ENCODE measurements at regions not wholly inside any gene's neighbourhood (a gene's known extent, or its start where the extent isn't known, plus 50 kb on each side); places are given as distances from the start of the nearest gene placed in this dataset.
A peak's percentile ranks its signal among the peaks of the same experiment; 100 is the strongest.
"Not testable (repeated sequence)": the region's sequence is repeated elsewhere in the genome, so short reads cannot be mapped to it uniquely, and the experiment has no call there.

- peak; percentile 0 for DNase-seq (ENCODE audit: low read depth, low spot score)
Observed at GRCh38 chr10:57579926-57580325, 687.8 kb downstream of the IPMK start.

GRCh38 chr10:57562211-57562610 lies 705.5 kb downstream of the IPMK start:
- DNase-seq (ENCODE audit: low read depth, low spot score), result no peak

- not testable (repeated sequence) for DNase-seq (ENCODE audit: low read depth, low spot score)
Observed at GRCh38 chr10:57551774-57552173, 715.9 kb downstream of the IPMK start.

GRCh38 chr10:57535306-57535705 lies 732.4 kb downstream of the IPMK start:
- DNase-seq (ENCODE audit: low read depth, low spot score), result no peak

- DNase-seq (ENCODE audit: low read depth, low spot score), result no peak
Observed at GRCh38 chr10:57513637-57514036, 754.1 kb downstream of the IPMK start.

GRCh38 chr10:57507788-57508187 lies 759.9 kb downstream of the IPMK start:
- no peak for DNase-seq (ENCODE audit: low read depth, low spot score)

- DNase-seq (ENCODE audit: low read depth, low spot score), result no peak
Observed at GRCh38 chr10:57506414-57507094, 761.1 kb downstream of the IPMK start.

- DNase-seq (ENCODE audit: low read depth, low spot score), result no peak
Observed at GRCh38 chr10:57494486-57494885, 773.2 kb downstream of the IPMK start.

GRCh38 chr10:57482259-57482658 lies 785.4 kb downstream of the IPMK start:
- DNase-seq (ENCODE audit: low read depth, low spot score), result no peak

GRCh38 chr10:57472823-57473619 lies 794.7 kb downstream of the IPMK start:
- no peak for DNase-seq (ENCODE audit: low read depth, low spot score)

GRCh38 chr10:57468894-57469432 lies 798.7 kb downstream of the IPMK start:
- DNase-seq (ENCODE audit: low read depth, low spot score), result no peak

GRCh38 chr10:57465155-57465554 lies 802.5 kb downstream of the IPMK start:
- DNase-seq (ENCODE audit: low read depth, low spot score), result no peak

- DNase-seq (ENCODE audit: low read depth, low spot score), result no peak
Observed at GRCh38 chr10:57460540-57460939, 807.2 kb downstream of the IPMK start.

GRCh38 chr10:57457972-57458512 lies 809.7 kb downstream of the IPMK start:
- no peak for DNase-seq (ENCODE audit: low read depth, low spot score)

GRCh38 chr10:57430376-57430775 lies 837.3 kb downstream of the IPMK start:
- no peak for DNase-seq (ENCODE audit: low read depth, low spot score)

GRCh38 chr10:57420881-57421280 lies 846.8 kb downstream of the IPMK start:
- no peak for DNase-seq (ENCODE audit: low read depth, low spot score)

GRCh38 chr10:57418476-57418875 lies 849.2 kb downstream of the IPMK start:
- DNase-seq (ENCODE audit: low read depth, low spot score), result no peak

GRCh38 chr10:57395923-57396322 lies 871.8 kb downstream of the IPMK start:
- no peak for DNase-seq (ENCODE audit: low read depth, low spot score)

- DNase-seq (ENCODE audit: low read depth, low spot score), result no peak
Observed at GRCh38 chr10:57367412-57367811, 900.3 kb downstream of the IPMK start.

GRCh38 chr10:57362811-57363210 lies 904.9 kb downstream of the IPMK start:
- DNase-seq (ENCODE audit: low read depth, low spot score), result no peak

- DNase-seq (ENCODE audit: low read depth, low spot score), result no peak
Observed at GRCh38 chr10:57353403-57354003, 914.2 kb downstream of the IPMK start.

GRCh38 chr10:57351076-57351475 lies 916.6 kb downstream of the IPMK start:
- DNase-seq (ENCODE audit: low read depth, low spot score), result no peak
